Colonic mucosa (tissue), 4 donors: ENCODE measurements at regions not wholly inside any gene's neighbourhood (a gene's known extent, or its start where the extent isn't known, plus 50 kb on each side); places are given as distances from the start of the nearest gene placed in this dataset.

Experiments
- DNase-seq: peaks from one replicate; pipeline ENCODE4 v3.0.0-alpha.2; 2020
- H3K27ac ChIP-seq: fragments of 200-600 bp; one replicate; pipeline ENCODE4 v1.8.0; 2021
- H3K27me3 ChIP-seq: fragments of 200-600 bp; one replicate; pipeline ENCODE4 v1.8.0; 2021
- H3K36me3 ChIP-seq: fragments of 200-600 bp; one replicate; pipeline ENCODE4 v1.8.0; 2021
- H3K4me1 ChIP-seq: fragments of 200-600 bp; one replicate; pipeline ENCODE4 v1.8.0; 2021; ENCODE audit warnings: mild to moderate bottlenecking
- H3K4me3 ChIP-seq: fragments of 200-600 bp; one replicate; pipeline ENCODE4 v1.8.0; 2021
- H3K9ac ChIP-seq, 2 donors: one replicate each; pipeline ENCODE4 v1.7.0; 2013; ENCODE audit warnings: control low read depth in 2 of 2, low read depth in 2 of 2, low read length in 2 of 2
- H3K9me3 ChIP-seq: fragments of 200-600 bp; one replicate; pipeline ENCODE4 v1.8.0; 2021
- intact Hi-C: fragments of 100-400 bp; cut with DNase I; formaldehyde crosslinking; loops from one replicate; pipeline ENCODE4 v1.14.1; 2022
- TF ChIP-seq, protein P1 (sequence below): fragments of 200-600 bp; IDR thresholded peaks from one replicate; pipeline ENCODE4 v1.8.0; 2022; ENCODE audit warnings: antibody characterized with exemption, mild to moderate bottlenecking
- donor health status: healthy.
- donor health status: DM: no; HTN: no; CAD: no.
- donor health status: DM: no; HTN: no; CAD: no.

- Histone ChIP-seq H3K9ac (no peak overlapping the region), H3K4me3 (no peak overlapping the region), H3K9me3 (peaks cover 6% of the 10 kb centered on the region), H3K4me1 (no peaks in the 10 kb centered on the region), H3K27ac (no peak overlapping the region), H3K36me3 (no peaks in the 10 kb centered on the region), H3K27me3 (no peaks in the 10 kb centered on the region)
- TF ChIP-seq, protein P1, sequence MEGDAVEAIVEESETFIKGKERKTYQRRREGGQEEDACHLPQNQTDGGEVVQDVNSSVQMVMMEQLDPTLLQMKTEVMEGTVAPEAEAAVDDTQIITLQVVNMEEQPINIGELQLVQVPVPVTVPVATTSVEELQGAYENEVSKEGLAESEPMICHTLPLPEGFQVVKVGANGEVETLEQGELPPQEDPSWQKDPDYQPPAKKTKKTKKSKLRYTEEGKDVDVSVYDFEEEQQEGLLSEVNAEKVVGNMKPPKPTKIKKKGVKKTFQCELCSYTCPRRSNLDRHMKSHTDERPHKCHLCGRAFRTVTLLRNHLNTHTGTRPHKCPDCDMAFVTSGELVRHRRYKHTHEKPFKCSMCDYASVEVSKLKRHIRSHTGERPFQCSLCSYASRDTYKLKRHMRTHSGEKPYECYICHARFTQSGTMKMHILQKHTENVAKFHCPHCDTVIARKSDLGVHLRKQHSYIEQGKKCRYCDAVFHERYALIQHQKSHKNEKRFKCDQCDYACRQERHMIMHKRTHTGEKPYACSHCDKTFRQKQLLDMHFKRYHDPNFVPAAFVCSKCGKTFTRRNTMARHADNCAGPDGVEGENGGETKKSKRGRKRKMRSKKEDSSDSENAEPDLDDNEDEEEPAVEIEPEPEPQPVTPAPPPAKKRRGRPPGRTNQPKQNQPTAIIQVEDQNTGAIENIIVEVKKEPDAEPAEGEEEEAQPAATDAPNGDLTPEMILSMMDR: no peak
- no peak for DNase-seq
- intact Hi-C loops: no loop called here
These were observed 839.8 kb upstream of the CNTN5 start for GRCh38 chr11:98180921-98181320.

DNA sequence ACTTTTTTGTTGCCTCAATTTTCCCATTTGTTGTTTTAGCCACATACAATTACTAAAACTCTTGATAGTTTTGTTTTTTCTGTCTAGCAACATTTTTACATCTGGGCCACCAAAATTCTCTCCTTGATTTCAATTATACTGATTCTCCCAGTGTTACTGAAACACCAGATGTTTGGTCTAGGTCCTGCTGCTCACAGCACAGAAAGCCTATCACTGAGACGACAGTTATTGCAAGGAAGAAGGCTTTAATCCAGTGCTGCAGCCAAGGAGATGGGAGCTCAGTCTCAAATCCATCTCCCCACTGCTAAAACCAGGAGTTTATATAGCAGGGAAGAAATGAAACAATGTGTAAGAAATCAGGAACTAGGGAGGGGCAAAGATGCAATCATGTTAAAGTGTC lies 837.7 kb upstream of the CNTN5 start:
- DNase-seq: no peak
- TF ChIP-seq, protein P1: no peak
- Histone ChIP-seq H3K9me3 (peaks cover 6% of the 10 kb centered on the region), H3K9ac (no peak overlapping the region), H3K27ac (no peak overlapping the region), H3K36me3 (no peaks in the 10 kb centered on the region), H3K27me3 (no peaks in the 10 kb centered on the region), H3K4me3 (no peak overlapping the region), H3K4me1 (no peaks in the 10 kb centered on the region)
- intact Hi-C loops: no loop called here

- H3K36me3 ChIP-seq: no peaks in the 10 kb centered on the region
- no peak overlapping the region for H3K27ac ChIP-seq
- no peak overlapping the region for H3K9ac ChIP-seq
- peaks cover 6% of the 10 kb centered on the region for H3K9me3 ChIP-seq
- H3K4me1 ChIP-seq: no peaks in the 10 kb centered on the region
- no peak overlapping the region for H3K4me3 ChIP-seq
- intact Hi-C loops: no loop called here
- DNase-seq: no peak
- no peaks in the 10 kb centered on the region for H3K27me3 ChIP-seq
- TF ChIP-seq, protein P1: no peak
These were observed 835.5 kb upstream of the CNTN5 start for GRCh38 chr11:98185245-98185644.

DNA sequence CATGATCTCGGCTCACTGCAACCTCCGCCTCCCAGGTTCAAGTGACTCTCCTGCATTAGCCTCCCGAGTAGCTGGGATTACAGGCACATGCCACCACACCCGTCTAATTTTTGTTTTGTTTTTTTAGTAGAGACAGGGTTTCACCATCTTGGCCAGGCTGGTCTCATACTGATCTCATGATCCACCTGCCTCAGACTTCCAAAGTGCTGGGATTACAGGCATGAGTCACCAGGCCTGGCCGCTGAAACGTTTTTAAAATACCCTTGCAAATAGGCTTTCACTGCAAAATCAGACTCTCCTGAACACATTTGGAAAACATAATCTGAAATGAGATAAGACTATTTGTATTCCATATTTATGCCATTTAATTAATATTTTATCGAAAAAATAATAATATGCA lies 826.1 kb upstream of the CNTN5 start:
- H3K4me1 ChIP-seq: no peaks in the 10 kb centered on the region
- no peaks in the 10 kb centered on the region for H3K27me3 ChIP-seq
- no peaks in the 10 kb centered on the region for H3K36me3 ChIP-seq
- H3K4me3 ChIP-seq: no peak overlapping the region
- no peak overlapping the region for H3K27ac ChIP-seq
- TF ChIP-seq, protein P1: no peak
- H3K9ac ChIP-seq: no peak overlapping the region
- no peaks in the 10 kb centered on the region for H3K9me3 ChIP-seq
- DNase-seq: no peak
- intact Hi-C loops: no loop called here

DNA sequence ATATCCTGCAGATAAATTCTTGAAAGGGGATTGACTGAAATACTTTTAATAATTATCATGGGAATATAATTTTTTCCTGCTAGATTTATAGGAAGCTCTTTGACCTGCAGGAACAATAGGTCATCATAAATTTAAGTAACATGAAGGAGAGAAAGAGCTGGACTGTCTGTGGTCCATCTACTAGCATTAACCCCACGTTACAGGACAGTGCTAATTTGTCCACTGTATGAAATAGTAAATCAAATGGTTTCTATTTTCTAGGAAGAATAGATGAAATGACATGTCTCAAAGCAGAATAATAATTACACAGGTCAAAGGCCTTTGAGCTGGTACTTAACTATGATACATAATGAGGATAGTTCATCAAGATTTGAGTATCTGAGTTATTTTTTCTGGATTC lies 825.4 kb upstream of the CNTN5 start:
- DNase-seq: no peak
- intact Hi-C loops: no loop called here
- no peak overlapping the region for H3K4me3 ChIP-seq
- no peak overlapping the region for H3K9ac ChIP-seq
- no peaks in the 10 kb centered on the region for H3K4me1 ChIP-seq
- TF ChIP-seq, protein P1: no peak
- no peak overlapping the region for H3K27ac ChIP-seq
- H3K27me3 ChIP-seq: no peaks in the 10 kb centered on the region
- no peaks in the 10 kb centered on the region for H3K36me3 ChIP-seq
- no peaks in the 10 kb centered on the region for H3K9me3 ChIP-seq

DNA sequence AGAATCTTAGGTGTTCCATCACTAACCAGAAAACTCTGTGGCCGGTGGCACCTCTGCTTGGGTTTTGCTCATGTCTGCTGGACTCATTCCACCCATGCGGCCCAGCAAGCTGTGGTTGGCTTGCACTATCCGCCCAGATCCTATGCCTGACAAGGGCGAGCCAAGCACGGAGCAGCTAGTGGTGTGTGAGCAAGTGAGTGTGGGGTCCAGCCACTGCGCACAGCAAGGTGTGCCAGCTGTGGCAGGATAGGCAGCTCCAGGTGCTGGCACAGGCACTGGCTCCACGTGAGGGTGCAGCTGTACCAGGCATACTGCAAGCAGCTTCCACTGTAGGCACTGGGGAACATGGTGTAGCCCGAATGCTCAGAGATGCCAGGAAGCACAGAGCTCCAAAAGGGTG lies 813.7 kb upstream of the CNTN5 start:
- intact Hi-C loops: no loop called here
- TF ChIP-seq, protein P1: no peak
- Histone ChIP-seq H3K27me3 (no peaks in the 10 kb centered on the region), H3K9me3 (no peaks in the 10 kb centered on the region), H3K27ac (no peak overlapping the region), H3K4me3 (no peak overlapping the region), H3K4me1 (no peaks in the 10 kb centered on the region), H3K9ac (no peak overlapping the region), H3K36me3 (no peaks in the 10 kb centered on the region)
- DNase-seq: no peak
